Endothelial cell of umbilical vein (primary cell): ENCODE measurements at regions not wholly inside any gene's neighbourhood (a gene's known extent, or its start where the extent isn't known, plus 50 kb on each side); places are given as distances from the start of the nearest gene placed in this dataset.
"Not testable (repeated sequence)": the region's sequence is repeated elsewhere in the genome, so short reads cannot be mapped to it uniquely, and the experiment has no call there.

ENCODE experiments used
- EZH2 ChIP-seq: IDR thresholded peaks from 2 replicates; pipeline ENCODE4 v1.6.1; 2012; ENCODE audit warnings: borderline replicate concordance, low read depth, mild to moderate bottlenecking, moderate library complexity, low read length, inconsistent platforms; ENCODE audit not compliant: severe bottlenecking
- GATA2 ChIP-seq: IDR thresholded peaks from 2 replicates; pipeline ENCODE4 v1.7.0; 2011; ENCODE audit warnings: low read depth, mild to moderate bottlenecking, moderate library complexity, mixed read lengths, low read length; ENCODE audit not compliant: insufficient read length, insufficient read depth
- JUN ChIP-seq: IDR thresholded peaks from 2 replicates; pipeline ENCODE4 v1.6.1; 2011; ENCODE audit warnings: borderline replicate concordance, low read depth; ENCODE audit not compliant: insufficient read length, insufficient read depth
- MAX ChIP-seq: IDR thresholded peaks from 2 replicates; pipeline ENCODE4 v1.6.1; 2011; ENCODE audit not compliant: insufficient read depth, insufficient read length
- MYC ChIP-seq: IDR thresholded peaks from one replicate; pipeline ENCODE4 v1.6.1; 2011; ENCODE audit warnings: mild to moderate bottlenecking, low read depth, low read length
- POLR2A ChIP-seq: IDR thresholded peaks from 2 replicates; pipeline ENCODE4 v1.6.1; 2012; ENCODE audit warnings: low read depth, mild to moderate bottlenecking, control low read depth, low read length
- POLR2AphosphoS5 ChIP-seq: IDR thresholded peaks from 2 replicates; pipeline ENCODE4 v1.6.1; 2012; ENCODE audit warnings: low read depth, mild to moderate bottlenecking, control low read depth, low read length, moderate library complexity; ENCODE audit not compliant: insufficient read depth
- TF ChIP-seq, protein P1 (sequence below), 2 donors: IDR thresholded peaks; 1 replicate in 1 of 2; 2 replicates in 1 of 2; pipeline ENCODE4 v1.5.1; 2011; ENCODE audit warnings: low read length in 2 of 2, mild to moderate bottlenecking in 2 of 2, moderate library complexity in 2 of 2, control low read depth in 1 of 2, inconsistent platforms in 1 of 2, low read depth in 1 of 2; ENCODE audit not compliant: insufficient read depth in 1 of 2; ENCODE audit errors: extremely low read depth in 1 of 2

- TF ChIP-seq, protein P1, sequence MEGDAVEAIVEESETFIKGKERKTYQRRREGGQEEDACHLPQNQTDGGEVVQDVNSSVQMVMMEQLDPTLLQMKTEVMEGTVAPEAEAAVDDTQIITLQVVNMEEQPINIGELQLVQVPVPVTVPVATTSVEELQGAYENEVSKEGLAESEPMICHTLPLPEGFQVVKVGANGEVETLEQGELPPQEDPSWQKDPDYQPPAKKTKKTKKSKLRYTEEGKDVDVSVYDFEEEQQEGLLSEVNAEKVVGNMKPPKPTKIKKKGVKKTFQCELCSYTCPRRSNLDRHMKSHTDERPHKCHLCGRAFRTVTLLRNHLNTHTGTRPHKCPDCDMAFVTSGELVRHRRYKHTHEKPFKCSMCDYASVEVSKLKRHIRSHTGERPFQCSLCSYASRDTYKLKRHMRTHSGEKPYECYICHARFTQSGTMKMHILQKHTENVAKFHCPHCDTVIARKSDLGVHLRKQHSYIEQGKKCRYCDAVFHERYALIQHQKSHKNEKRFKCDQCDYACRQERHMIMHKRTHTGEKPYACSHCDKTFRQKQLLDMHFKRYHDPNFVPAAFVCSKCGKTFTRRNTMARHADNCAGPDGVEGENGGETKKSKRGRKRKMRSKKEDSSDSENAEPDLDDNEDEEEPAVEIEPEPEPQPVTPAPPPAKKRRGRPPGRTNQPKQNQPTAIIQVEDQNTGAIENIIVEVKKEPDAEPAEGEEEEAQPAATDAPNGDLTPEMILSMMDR (IDR thresholded peaks at IDR 0.05; ENCODE audit: extremely low read depth in 1 of 2, insufficient read depth in 1 of 2, low read depth in 1 of 2, low read length in 2 of 2): not testable (repeated sequence)
- not testable (repeated sequence) for TF ChIP-seq POLR2AphosphoS5, POLR2A, MAX, EZH2, JUN, MYC, GATA2
Observed at GRCh38 chr21:9949510-9950289, 571.7 kb upstream of the TPTE start.
